ENCODE measurements at regions not wholly inside any gene's neighbourhood (a gene's known extent, or its start where the extent isn't known, plus 50 kb on each side); places are given as distances from the start of the nearest gene placed in this dataset.

- no peak for TF ChIP-seq POLR2A (IDR thresholded peaks at IDR 0.05)
- TF ChIP-seq, protein P1, sequence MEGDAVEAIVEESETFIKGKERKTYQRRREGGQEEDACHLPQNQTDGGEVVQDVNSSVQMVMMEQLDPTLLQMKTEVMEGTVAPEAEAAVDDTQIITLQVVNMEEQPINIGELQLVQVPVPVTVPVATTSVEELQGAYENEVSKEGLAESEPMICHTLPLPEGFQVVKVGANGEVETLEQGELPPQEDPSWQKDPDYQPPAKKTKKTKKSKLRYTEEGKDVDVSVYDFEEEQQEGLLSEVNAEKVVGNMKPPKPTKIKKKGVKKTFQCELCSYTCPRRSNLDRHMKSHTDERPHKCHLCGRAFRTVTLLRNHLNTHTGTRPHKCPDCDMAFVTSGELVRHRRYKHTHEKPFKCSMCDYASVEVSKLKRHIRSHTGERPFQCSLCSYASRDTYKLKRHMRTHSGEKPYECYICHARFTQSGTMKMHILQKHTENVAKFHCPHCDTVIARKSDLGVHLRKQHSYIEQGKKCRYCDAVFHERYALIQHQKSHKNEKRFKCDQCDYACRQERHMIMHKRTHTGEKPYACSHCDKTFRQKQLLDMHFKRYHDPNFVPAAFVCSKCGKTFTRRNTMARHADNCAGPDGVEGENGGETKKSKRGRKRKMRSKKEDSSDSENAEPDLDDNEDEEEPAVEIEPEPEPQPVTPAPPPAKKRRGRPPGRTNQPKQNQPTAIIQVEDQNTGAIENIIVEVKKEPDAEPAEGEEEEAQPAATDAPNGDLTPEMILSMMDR (IDR thresholded peaks at IDR 0.05), result no peak
Observed at GRCh38 chr6:27061235-27061993, 186.1 kb upstream of the PRSS16 start.

All from esophagus squamous epithelium (tissue), 4 donors.